Neural cell (in vitro differentiated cells): ENCODE measurements at regions not wholly inside any gene's neighbourhood (a gene's known extent, or its start where the extent isn't known, plus 50 kb on each side); places are given as distances from the start of the nearest gene placed in this dataset.
"Not testable (repeated sequence)": the region's sequence is repeated elsewhere in the genome, so short reads cannot be mapped to it uniquely, and the experiment has no call there.

Source experiments
- H2AFZ ChIP-seq: fragments of 200-600, 300-800 bp; sonication (generic), shearing (Covaris generic); 2 replicates; pipeline ENCODE4 v1.6.0; 2014; ENCODE audit warnings: low read depth, mild to moderate bottlenecking, antibody characterized with exemption, low read length, moderate library complexity
- H3F3A ChIP-seq: fragments of 200-600 bp; shearing (Covaris generic); 2 replicates; pipeline ENCODE4 v1.6.1; 2016; ENCODE audit warnings: mild to moderate bottlenecking, moderate library complexity, mixed read lengths, antibody characterized with exemption, low read length; ENCODE audit not compliant: insufficient read depth, poor library complexity, severe bottlenecking
- H3K27ac ChIP-seq: fragments of 200-600, 300-800 bp; sonication (generic), shearing (Covaris generic); 2 replicates; pipeline ENCODE4 v1.5.1; 2014; ENCODE audit warnings: mild to moderate bottlenecking, low read length, moderate library complexity
- H3K27me3 ChIP-seq: fragments of 300-800, 200-600 bp; sonication (generic), shearing (Covaris generic); 2 replicates; pipeline ENCODE4 v1.6.0; 2014; ENCODE audit warnings: mild to moderate bottlenecking, low read depth, low read length, moderate library complexity; ENCODE audit not compliant: insufficient read depth
- H3K36me3 ChIP-seq: fragments of 300-800, 200-600 bp; sonication (generic), shearing (Covaris generic); 2 replicates; pipeline ENCODE4 v1.5.1; 2014; ENCODE audit warnings: mild to moderate bottlenecking, antibody characterized with exemption, low read length, moderate library complexity; ENCODE audit not compliant: insufficient read depth
- H3K4me2 ChIP-seq: fragments of 300-800, 200-600 bp; sonication (generic), shearing (Covaris generic); 2 replicates; pipeline ENCODE4 v1.6.0; 2014; ENCODE audit warnings: mild to moderate bottlenecking, low read length
- H3K4me3 ChIP-seq: fragments of 300-800, 200-600 bp; sonication (generic), shearing (Covaris generic); 2 replicates; pipeline ENCODE4 v1.5.1; 2014; ENCODE audit warnings: mild to moderate bottlenecking, low read length, moderate library complexity
- H3K79me2 ChIP-seq: fragments of 200-600 bp; shearing (Covaris generic); replicated peaks from 2 replicates; pipeline ENCODE4 v1.6.0; 2014; ENCODE audit warnings: mild to moderate bottlenecking, low read length, moderate library complexity; ENCODE audit not compliant: insufficient read depth
- H3K9ac ChIP-seq: fragments of 300-800, 200-600 bp; sonication (generic), shearing (Covaris generic); 2 replicates; pipeline ENCODE4 v1.6.1; 2016; ENCODE audit warnings: mild to moderate bottlenecking, low read length, mixed read lengths
- H3K9me2 ChIP-seq: fragments of 200-600 bp; shearing (Covaris generic); 2 replicates; pipeline ENCODE4 v1.6.1; 2016; ENCODE audit warnings: mild to moderate bottlenecking, low read length, mixed read lengths; ENCODE audit not compliant: insufficient read depth
- H3K9me3 ChIP-seq: fragments of 200-600, 300-800 bp; sonication (generic), shearing (Covaris generic); 2 replicates; pipeline ENCODE4 v1.6.1; 2016; ENCODE audit warnings: mild to moderate bottlenecking, mixed run types, low read length, moderate library complexity, mixed read lengths
- H4K20me1 ChIP-seq: fragments of 200-600 bp; shearing (Covaris generic); 2 replicates; pipeline ENCODE4 v1.6.1; 2016; ENCODE audit warnings: mild to moderate bottlenecking, mixed run types; ENCODE audit not compliant: insufficient read depth
- POLR2AphosphoS5 ChIP-seq: IDR thresholded peaks from 2 replicates; pipeline ENCODE4 v1.6.1; 2012
- RAD21 ChIP-seq: fragments of 450-650 bp; conservative IDR thresholded peaks from 2 replicates; pipeline ENCODE4 v1.6.1; 2014; ENCODE audit warnings: antibody characterized with exemption, mild to moderate bottlenecking, moderate library complexity
- REST ChIP-seq: IDR thresholded peaks from 2 replicates; pipeline ENCODE4 v1.6.1; 2012; ENCODE audit warnings: borderline replicate concordance
- SMC3 ChIP-seq: fragments of 450-650 bp; conservative IDR thresholded peaks from 2 replicates; pipeline ENCODE4 v1.6.1; 2014; ENCODE audit warnings: antibody characterized with exemption, mild to moderate bottlenecking, moderate library complexity; ENCODE audit not compliant: poor library complexity
- TF ChIP-seq, protein P1 (sequence below): fragments of 450-650 bp; IDR thresholded peaks from 2 replicates; pipeline ENCODE4 v1.5.1; 2014; ENCODE audit warnings: antibody characterized with exemption, mild to moderate bottlenecking, moderate library complexity; ENCODE audit not compliant: poor library complexity, severe bottlenecking

DNA sequence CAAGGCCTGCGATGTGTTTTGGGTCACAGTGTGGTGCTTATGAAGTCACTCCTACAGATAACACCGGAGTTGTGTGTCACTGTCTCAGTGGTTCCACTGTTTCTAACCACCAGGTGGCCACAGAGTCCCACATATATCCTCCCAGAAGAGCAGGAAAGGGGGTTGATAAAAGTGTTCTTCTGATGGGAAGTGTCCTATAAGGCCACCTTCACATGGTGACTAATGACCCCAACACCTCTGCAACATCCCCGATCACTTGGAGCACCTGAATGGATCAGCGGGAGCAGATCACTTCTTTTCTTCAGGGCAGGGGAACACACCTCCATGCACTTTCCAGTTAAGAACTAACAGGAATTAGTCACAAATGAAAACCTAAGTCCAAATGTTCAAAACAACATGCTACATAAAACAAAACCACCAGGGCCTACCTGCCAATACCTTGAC, 111.5 kb downstream of the PPIAL4G start:
- H4K20me1 ChIP-seq, H3K27ac ChIP-seq, H3K9me2 ChIP-seq, H3K36me3 ChIP-seq, H3K4me3 ChIP-seq, H3F3A ChIP-seq, H3K27me3 ChIP-seq, H3K9ac ChIP-seq, H3K4me2 ChIP-seq, H2AFZ ChIP-seq, H3K79me2 ChIP-seq, H3K9me3 ChIP-seq: not testable (repeated sequence)
- peak; percentile 97 for TF ChIP-seq SMC3
- TF ChIP-seq, protein P1, sequence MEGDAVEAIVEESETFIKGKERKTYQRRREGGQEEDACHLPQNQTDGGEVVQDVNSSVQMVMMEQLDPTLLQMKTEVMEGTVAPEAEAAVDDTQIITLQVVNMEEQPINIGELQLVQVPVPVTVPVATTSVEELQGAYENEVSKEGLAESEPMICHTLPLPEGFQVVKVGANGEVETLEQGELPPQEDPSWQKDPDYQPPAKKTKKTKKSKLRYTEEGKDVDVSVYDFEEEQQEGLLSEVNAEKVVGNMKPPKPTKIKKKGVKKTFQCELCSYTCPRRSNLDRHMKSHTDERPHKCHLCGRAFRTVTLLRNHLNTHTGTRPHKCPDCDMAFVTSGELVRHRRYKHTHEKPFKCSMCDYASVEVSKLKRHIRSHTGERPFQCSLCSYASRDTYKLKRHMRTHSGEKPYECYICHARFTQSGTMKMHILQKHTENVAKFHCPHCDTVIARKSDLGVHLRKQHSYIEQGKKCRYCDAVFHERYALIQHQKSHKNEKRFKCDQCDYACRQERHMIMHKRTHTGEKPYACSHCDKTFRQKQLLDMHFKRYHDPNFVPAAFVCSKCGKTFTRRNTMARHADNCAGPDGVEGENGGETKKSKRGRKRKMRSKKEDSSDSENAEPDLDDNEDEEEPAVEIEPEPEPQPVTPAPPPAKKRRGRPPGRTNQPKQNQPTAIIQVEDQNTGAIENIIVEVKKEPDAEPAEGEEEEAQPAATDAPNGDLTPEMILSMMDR, result peak; percentile 90
- peak; percentile 93 for TF ChIP-seq RAD21

GRCh38 chr1:148370661-148371060, 112.4 kb downstream of the PPIAL4G start:
- not testable (repeated sequence) for H3F3A ChIP-seq, H3K27ac ChIP-seq, H3K9ac ChIP-seq, H2AFZ ChIP-seq, H3K27me3 ChIP-seq, H3K9me3 ChIP-seq, H3K9me2 ChIP-seq, H3K4me3 ChIP-seq, H3K4me2 ChIP-seq, H3K36me3 ChIP-seq, H3K79me2 ChIP-seq, H4K20me1 ChIP-seq

DNA sequence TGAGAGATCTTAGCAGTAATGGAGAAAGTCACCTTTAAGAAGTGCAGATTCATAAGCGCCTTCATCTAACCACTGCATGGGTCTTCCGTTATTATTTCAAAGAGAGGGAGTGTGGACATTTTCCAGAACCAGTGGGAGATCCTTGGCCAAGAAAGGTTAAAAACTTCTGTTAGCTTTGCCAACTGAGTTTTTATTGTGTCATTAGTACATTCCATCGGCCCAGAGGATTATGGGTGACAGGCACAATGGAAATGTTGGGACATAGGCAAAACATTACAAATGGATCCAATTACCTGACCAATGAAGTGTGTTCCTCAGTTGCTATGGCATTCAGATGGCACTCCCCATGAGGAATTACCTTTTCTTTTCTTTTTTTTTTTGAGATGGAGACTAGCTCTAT, 115.5 kb downstream of the PPIAL4G start:
- Histone ChIP-seq H3F3A (no peaks in the 10 kb centered on the region), H4K20me1 (no peaks in the 10 kb centered on the region), H3K9me3 (no peaks in the 10 kb centered on the region), H3K9ac (no peak overlapping the region), H3K4me3 (no peak overlapping the region), H3K9me2 (no peaks in the 10 kb centered on the region), H3K36me3 (no peaks in the 10 kb centered on the region), H3K27me3 (peaks cover 11% of the 10 kb centered on the region), H3K27ac (no peak overlapping the region), H3K79me2 (no peaks in the 10 kb centered on the region), H2AFZ (no peak overlapping the region), H3K4me2 (no peak overlapping the region)
- TF ChIP-seq REST (no peak), SMC3 (no peak), POLR2AphosphoS5 (no peak)
- TF ChIP-seq, protein P1, result no peak

DNA sequence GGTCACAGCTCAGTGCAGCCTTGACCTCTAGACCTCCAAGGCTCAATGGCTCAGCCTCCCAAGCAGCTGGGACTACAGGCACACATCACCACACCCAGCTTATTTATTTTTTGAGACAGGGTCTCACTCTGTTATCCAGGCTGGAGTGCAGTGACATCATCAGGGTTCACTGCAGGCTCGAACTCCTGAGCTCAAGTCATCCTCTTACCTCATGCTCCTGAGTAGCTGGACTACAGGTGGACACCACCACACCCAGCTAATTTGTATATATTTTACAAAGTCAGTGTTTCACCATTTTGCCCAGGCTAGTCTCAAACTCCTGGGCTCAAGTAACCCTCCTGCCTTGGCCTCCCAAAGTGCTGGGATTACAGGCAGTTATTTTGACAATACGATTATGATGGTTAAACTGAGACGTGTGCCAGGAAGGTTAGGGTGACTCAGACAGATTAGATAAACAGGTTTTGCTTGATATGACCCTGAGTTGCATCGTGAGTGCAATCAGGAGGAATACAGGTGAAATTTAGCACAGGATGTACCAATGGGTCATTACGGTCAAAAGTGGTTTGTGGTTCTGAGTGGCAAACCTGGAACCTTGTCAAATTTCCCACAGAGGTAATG, 116.9 kb downstream of the PPIAL4G start:
- not testable (repeated sequence) for H3K9me2 ChIP-seq, H3K4me3 ChIP-seq, H3K9me3 ChIP-seq, H3K36me3 ChIP-seq, H3K9ac ChIP-seq, H2AFZ ChIP-seq, H3K4me2 ChIP-seq, H3K79me2 ChIP-seq, H3F3A ChIP-seq, H4K20me1 ChIP-seq, H3K27ac ChIP-seq
- peaks cover 23% of the 10 kb centered on the region for H3K27me3 ChIP-seq

DNA sequence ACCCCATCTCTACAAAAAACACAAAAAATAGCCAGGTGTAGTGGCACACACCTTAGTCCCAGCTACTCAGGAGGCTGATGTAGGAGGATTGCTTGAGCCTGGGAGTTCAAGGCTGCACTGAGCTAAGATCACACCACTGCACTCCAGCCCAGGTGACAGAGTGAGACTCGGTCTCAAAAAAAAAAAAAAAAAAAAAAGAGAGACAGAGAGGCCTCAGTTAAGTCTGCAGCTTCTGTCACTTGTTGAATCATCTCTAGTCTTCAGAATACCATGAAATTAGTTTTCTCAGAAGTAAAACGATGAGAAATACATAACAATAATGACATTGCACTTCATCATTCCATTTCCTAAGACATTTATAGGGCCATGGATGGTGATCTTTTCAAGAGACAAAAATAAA, 118.0 kb downstream of the PPIAL4G start:
- not testable (repeated sequence) for H3K36me3 ChIP-seq, H3K79me2 ChIP-seq, H3K9me2 ChIP-seq, H4K20me1 ChIP-seq, H3K27ac ChIP-seq, H3K4me2 ChIP-seq, H3K4me3 ChIP-seq, H3K9me3 ChIP-seq, H2AFZ ChIP-seq, H3F3A ChIP-seq, H3K9ac ChIP-seq
- peaks cover 33% of the 10 kb centered on the region for H3K27me3 ChIP-seq
